HG03066 (cell line): ENCODE measurements at regions not wholly inside any gene's neighbourhood (a gene's known extent, or its start where the extent isn't known, plus 50 kb on each side); places are given as distances from the start of the nearest gene placed in this dataset.
"Not testable (repeated sequence)": the region's sequence is repeated elsewhere in the genome, so short reads cannot be mapped to it uniquely, and the experiment has no call there.

Source experiments
- ATAC-seq: cut with Tn5 transposase; IDR thresholded peaks from one replicate; pipeline ENCODE4 v1.9.1; 2021; ENCODE audit warnings: low read depth; ENCODE audit not compliant: unreplicated experiment

- not testable (repeated sequence) for ATAC-seq
Observed at GRCh38 chr14:105620865-105621471, 94.6 kb downstream of the TMEM121 start.

GRCh38 chr14:105621479-105622328, 95.3 kb downstream of the TMEM121 start:
- ATAC-seq = not testable (repeated sequence)

GRCh38 chr14:105622329-105622955, 96.1 kb downstream of the TMEM121 start:
- no peak for ATAC-seq

GRCh38 chr14:105623178-105623577, 96.8 kb downstream of the TMEM121 start:
- not testable (repeated sequence) for ATAC-seq

DNA sequence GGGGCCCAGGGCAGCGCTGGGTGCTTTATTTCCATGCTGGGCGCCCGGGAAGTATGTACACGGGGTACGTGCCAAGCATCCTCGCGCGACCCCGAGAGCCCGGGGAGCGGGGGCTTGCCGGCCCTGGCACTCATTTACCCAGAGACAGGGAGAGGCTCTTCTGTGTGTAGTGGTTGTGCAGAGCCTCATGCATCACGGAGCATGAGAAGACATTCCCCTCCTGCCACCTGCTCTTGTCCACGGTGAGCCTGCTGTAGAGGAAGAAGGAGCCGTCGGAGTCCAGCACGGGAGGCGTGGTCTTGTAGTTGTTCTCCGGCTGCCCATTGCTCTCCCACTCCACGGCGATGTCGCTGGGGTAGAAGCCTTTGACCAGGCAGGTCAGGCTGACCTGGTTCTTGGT, 98.0 kb downstream of the TMEM121 start:
- ATAC-seq = not testable (repeated sequence)

- not testable (repeated sequence) for ATAC-seq
Observed at GRCh38 chr14:105624749-105625434, 98.5 kb downstream of the TMEM121 start.

GRCh38 chr14:105625448-105625847, 99.1 kb downstream of the TMEM121 start:
- not testable (repeated sequence) for ATAC-seq

GRCh38 chr14:105626111-105626510, 99.7 kb downstream of the TMEM121 start:
- not testable (repeated sequence) for ATAC-seq

- ATAC-seq = peak; percentile 43
Observed at GRCh38 chr14:105626651-105627050, 100.3 kb downstream of the TMEM121 start.

- not testable (repeated sequence) for ATAC-seq
Observed at GRCh38 chr14:105627287-105627686, 100.9 kb downstream of the TMEM121 start.

DNA sequence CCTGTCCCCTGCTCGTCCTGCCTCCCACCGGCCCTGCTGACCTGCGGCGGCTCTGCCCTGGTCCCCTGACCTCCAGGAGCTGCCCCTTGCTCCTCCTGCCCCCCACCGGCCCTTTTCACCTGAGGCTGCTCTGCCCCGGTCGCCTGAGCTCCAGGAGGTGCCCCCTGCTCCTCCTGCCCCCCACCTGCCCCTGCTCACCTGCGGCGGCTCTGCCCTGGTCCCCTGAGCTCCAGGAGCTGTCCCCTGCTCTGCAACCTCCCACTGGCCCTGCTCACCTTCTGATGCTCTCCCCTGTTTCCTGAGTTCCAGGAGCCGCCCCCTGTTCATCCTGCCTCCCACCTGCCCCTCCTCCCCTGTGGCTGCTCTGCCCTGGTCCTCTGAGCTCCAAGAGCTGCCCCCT, 101.3 kb downstream of the TMEM121 start:
- ATAC-seq = no peak

GRCh38 chr14:105628126-105628525, 101.7 kb downstream of the TMEM121 start:
- ATAC-seq = not testable (repeated sequence)

- not testable (repeated sequence) for ATAC-seq
Observed at GRCh38 chr14:105628531-105629067, 102.2 kb downstream of the TMEM121 start.

DNA sequence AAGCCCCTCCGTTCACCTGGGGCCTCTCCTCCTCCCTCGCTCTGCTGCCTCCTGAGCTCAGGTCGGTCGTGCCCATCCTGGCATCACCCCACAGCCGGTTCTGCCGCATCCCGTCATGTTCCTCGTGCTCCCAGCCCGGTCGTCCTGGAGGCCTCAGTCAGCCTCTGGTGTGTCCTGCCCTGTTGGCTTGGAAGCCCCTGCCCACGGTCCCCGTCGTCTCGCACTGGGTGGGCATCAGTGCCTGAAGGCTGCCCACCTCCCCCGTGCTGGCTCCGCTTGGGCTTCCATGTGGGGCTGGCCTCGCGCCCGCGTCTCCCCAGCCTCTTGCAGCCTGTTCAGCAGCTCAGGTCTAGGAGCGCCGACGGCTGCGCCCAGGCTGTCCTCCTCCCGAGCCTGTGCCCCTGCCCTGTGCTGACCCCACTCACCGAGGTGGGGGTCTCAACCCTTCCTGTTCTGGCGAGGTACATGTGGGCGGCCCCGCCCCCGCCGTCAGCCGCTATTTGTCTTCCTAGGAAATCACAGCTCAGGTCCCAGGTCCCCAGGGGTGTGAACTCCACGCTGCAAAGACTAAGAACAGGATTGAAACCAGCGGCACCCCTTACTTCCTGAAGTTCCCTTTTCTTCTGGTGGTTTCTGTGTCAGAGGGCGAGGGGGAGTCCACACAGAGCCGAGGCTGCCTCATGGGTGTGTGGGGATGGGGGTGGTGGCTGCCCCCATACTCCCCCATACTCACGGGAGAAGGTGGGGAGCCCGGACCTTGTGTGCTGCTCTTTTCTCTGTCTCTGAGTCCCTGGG, 102.9 kb downstream of the TMEM121 start:
- not testable (repeated sequence) for ATAC-seq

- no peak for ATAC-seq
Observed at GRCh38 chr14:105629886-105630215, 103.5 kb downstream of the TMEM121 start.

- not testable (repeated sequence) for ATAC-seq
Observed at GRCh38 chr14:105630293-105630934, 104.0 kb downstream of the TMEM121 start.

- not testable (repeated sequence) for ATAC-seq
Observed at GRCh38 chr14:105630935-105631779, 104.8 kb downstream of the TMEM121 start.

GRCh38 chr14:105632010-105632409, 105.6 kb downstream of the TMEM121 start:
- no peak for ATAC-seq
